Stomach (tissue), 4 donors: ENCODE measurements at regions not wholly inside any gene's neighbourhood (a gene's known extent, or its start where the extent isn't known, plus 50 kb on each side); places are given as distances from the start of the nearest gene placed in this dataset.

ENCODE experiments used
- CTCF ChIP-seq, 7 experiments: fragments of 450-650 bp in 4 of 7; fragments of 200-600 bp in 3 of 7; sonication (generic) in 3 of 7; IDR thresholded peaks; one replicate each; pipeline ENCODE4 v1.5.1; 2016 to 2019; ENCODE audit warnings: antibody characterized with exemption in 7 of 7, control low read depth in 2 of 7, mild to moderate bottlenecking in 1 of 7
- POLR2A ChIP-seq, 4 donors: fragments of 450-650 bp; IDR thresholded peaks; one replicate each; pipeline ENCODE4 v1.6.1; 2016; ENCODE audit warnings: antibody characterized with exemption in 4 of 4, control low read depth in 2 of 4, mild to moderate bottlenecking in 1 of 4, moderate library complexity in 1 of 4

GRCh38 chr9:71383308-71383940 is 262.0 kb upstream of the TRPM3 start:
- TF ChIP-seq POLR2A (IDR thresholded peaks at IDR 0.05) (no peak), CTCF (IDR thresholded peaks at IDR 0.05) (no peak)
